ENCODE measurements at regions not wholly inside any gene's neighbourhood (a gene's known extent, or its start where the extent isn't known, plus 50 kb on each side); places are given as distances from the start of the nearest gene placed in this dataset.

DNA sequence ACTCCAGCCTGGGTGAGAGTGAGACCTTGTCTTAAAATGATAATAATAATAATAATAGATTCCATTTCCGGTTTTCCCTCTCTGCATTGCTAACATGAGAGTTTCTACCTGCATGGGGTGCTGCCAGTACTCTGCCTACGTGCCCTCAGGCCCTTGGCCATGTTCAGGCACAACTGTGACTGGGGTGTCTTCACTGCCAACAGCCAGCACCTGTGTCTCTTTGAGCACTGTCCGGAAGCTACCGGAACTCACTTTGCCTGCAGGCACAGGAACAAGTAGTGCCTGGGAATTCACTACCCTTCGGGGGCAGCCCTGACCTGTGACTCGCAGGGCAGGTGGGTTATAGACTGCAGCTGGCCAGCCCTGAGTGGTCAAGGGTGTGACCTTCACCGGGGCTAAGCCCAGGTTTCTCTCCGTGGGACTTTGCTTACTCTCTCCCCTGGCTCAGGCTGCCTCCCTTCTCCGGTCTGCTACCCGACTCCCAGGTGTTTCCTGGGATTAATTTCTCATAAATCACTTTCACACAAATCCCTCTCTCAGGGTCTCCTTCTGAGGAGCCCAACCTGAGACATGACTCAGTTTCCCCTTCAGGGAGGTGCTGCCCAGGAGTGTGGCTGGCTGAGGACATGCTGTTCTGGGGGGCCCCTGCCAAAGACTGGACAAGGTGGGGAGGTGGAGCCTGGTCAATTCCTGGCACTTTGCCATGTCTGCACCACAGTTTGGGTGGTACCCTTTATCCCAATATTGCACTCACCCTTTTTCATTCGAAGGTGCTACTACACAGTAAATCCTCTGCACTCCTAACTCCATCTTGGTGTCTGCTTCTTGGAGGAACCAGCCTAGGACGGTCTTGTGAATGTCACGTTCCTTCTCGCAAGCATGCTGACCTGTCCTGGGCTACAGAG, 79.5 kb upstream of the RALGAPA2 start (continued):
- TF ChIP-seq ZNF777 (CRISPR knock-in tag; IDR thresholded peaks at IDR 0.05), result 0 out of 2 replicates have a peak, but pooled peaks have one; percentile 26
- TF ChIP-seq, protein P1, sequence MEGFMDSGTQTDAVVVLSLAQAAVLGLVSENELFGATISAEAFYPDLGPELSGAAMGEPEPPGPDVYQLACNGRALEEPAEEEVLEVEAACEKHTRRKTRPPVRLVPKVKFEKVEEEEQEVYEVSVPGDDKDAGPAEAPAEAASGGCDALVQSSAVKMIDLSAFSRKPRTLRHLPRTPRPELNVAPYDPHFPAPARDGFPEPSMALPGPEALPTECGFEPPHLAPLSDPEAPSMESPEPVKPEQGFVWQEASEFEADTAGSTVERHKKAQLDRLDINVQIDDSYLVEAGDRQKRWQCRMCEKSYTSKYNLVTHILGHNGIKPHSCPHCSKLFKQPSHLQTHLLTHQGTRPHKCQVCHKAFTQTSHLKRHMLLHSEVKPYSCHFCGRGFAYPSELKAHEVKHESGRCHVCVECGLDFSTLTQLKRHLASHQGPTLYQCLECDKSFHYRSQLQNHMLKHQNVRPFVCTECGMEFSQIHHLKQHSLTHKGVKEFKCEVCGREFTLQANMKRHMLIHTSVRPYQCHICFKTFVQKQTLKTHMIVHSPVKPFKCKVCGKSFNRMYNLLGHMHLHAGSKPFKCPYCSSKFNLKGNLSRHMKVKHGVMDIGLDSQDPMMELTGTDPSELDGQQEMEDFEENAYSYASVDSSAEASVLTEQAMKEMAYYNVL (CRISPR knock-in tag; IDR thresholded peaks at IDR 0.05; ENCODE audit: borderline replicate concordance), result 0 out of 2 replicates have a peak, but pooled peaks have one; percentile 35
- TF ChIP-seq, protein P2, sequence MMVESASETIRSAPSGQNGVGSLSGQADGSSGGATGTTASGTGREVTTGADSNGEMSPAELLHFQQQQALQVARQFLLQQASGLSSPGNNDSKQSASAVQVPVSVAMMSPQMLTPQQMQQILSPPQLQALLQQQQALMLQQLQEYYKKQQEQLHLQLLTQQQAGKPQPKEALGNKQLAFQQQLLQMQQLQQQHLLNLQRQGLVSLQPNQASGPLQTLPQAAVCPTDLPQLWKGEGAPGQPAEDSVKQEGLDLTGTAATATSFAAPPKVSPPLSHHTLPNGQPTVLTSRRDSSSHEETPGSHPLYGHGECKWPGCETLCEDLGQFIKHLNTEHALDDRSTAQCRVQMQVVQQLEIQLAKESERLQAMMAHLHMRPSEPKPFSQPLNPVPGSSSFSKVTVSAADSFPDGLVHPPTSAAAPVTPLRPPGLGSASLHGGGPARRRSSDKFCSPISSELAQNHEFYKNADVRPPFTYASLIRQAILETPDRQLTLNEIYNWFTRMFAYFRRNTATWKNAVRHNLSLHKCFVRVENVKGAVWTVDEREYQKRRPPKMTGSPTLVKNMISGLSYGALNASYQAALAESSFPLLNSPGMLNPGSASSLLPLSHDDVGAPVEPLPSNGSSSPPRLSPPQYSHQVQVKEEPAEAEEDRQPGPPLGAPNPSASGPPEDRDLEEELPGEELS (CRISPR knock-in tag; IDR thresholded peaks at IDR 0.05), result 0 out of 2 replicates have a peak, but pooled peaks have one; percentile 12

DNA sequence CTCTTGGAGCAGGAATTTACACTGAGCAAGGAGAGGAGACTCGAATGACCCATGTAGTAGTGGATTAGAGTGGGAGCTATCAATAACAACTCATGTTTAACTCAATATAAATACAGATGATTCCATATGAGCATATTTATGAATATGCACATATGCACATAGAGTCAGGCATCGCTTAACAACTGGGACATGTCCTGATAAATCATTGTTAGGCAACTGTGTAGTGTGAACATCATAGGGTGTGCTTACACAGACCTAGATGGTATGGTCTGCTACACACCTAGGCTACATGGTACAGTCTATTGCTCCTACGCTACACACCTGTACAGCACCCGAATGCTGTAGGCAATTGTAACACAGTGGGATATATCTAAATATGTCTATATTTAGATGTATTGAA, 75.9 kb upstream of the RALGAPA2 start:
- CTCF ChIA-PET (ENCODE audit: low intra/inter-chr PET ratio, low total read pairs), result no interaction called here
- FAIRE-seq, result no peak

More for the DNA sequence above, 75.9 kb upstream of the RALGAPA2 start:
- H3K36me3 ChIP-seq (replicated peaks in 1 of 2; ENCODE audit: control insufficient read depth in 1 of 2, insufficient read depth in 2 of 2, low read length in 2 of 2), result no peaks in the 10 kb centered on the region
- H3K9me3 ChIP-seq (ENCODE audit: low read length), result peaks cover 6% of the 10 kb centered on the region
- WGBS (ENCODE audit: low lambda C conversion rate), result 17% methylated on average over 4 of the region's 4 CpGs
- POLR2A ChIA-PET, result no interaction called here
- ATAC-seq (no peak), DNase-seq (ENCODE audit: low spot score) (no peak)
- no peaks in the 10 kb centered on the region for H3K4me1 ChIP-seq (ENCODE audit: insufficient read depth, low read length)
- no peak overlapping the region for H3K4me3 ChIP-seq (replicated peaks in 1 of 3; ENCODE audit: insufficient read depth in 1 of 3, low read depth in 2 of 3, low read length in 3 of 3)
- H3K27me3 ChIP-seq (ENCODE audit: control insufficient read depth in 1 of 2, insufficient read depth in 2 of 2, low read length in 2 of 2), result peaks cover 0 to 2% of the 10 kb centered on the region in 2 experiments; a peak in 2 of 5 replicates
- TF ChIP-seq MTF1 (CRISPR knock-in tag; IDR thresholded peaks at IDR 0.05), result no peak
- TF ChIP-seq KLF9 (CRISPR knock-in tag; IDR thresholded peaks at IDR 0.05; ENCODE audit: low read depth), result no peak
- TF ChIP-seq ZNF180 (CRISPR knock-in tag; IDR thresholded peaks at IDR 0.05; ENCODE audit: borderline replicate concordance, low read depth), result no peak
- TF ChIP-seq ZFP37 (CRISPR knock-in tag; IDR thresholded peaks at IDR 0.05; ENCODE audit: borderline replicate concordance), result no peak
- TF ChIP-seq, protein P3, sequence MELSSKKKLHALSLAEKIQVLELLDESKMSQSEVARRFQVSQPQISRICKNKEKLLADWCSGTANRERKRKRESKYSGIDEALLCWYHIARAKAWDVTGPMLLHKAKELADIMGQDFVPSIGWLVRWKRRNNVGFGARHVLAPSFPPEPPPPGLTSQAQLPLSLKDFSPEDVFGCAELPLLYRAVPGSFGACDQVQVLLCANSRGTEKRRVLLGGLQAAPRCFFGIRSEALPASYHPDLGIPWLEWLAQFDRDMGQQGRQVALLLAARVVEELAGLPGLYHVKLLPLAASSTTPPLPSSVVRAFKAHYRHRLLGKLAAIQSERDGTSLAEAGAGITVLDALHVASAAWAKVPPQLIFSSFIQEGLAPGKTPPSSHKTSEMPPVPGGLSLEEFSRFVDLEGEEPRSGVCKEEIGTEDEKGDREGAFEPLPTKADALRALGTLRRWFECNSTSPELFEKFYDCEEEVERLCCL (CRISPR knock-in tag; IDR thresholded peaks at IDR 0.05; ENCODE audit: borderline replicate concordance), result no peak
- H4K20me1 ChIP-seq (ENCODE audit: insufficient read depth, low read length), result no peaks in the 10 kb centered on the region
- H3K79me2 ChIP-seq (ENCODE audit: insufficient read depth, low read length), result no peaks in the 10 kb centered on the region
- intact Hi-C loops (cut with micrococcal nuclease; ENCODE audit: unreplicated experiment) (no loop called here), in situ Hi-C loops (cut with HindIII; ENCODE audit: extremely low pct_ligation_motif_present, low pct_unique_long_range_greater_than_20kb) (no loop called here)
- no peak overlapping the region for H3K9ac ChIP-seq (ENCODE audit: insufficient read depth, low read depth, low read length)
- no TSS peak for BruUV-seq (replicated peaks)
- no peak overlapping the region for H3K27ac ChIP-seq (ENCODE audit: extremely low read length, insufficient read depth, low read length)
- no peak overlapping the region for H2AFZ ChIP-seq (ENCODE audit: low read length)
- H3K4me2 ChIP-seq (ENCODE audit: low read depth, low read length), result no peak overlapping the region
